Cardiac septum (tissue), 1 donor: ENCODE measurements at regions not wholly inside any gene's neighbourhood (a gene's known extent, or its start where the extent isn't known, plus 50 kb on each side); places are given as distances from the start of the nearest gene placed in this dataset.

Source experiments
- DNase-seq: peaks from one replicate; pipeline ENCODE4 v3.0.0-alpha.2; 2020; ENCODE audit warnings: low spot score
- intact Hi-C: fragments of 100-400 bp; cut with DNase I; formaldehyde crosslinking; loops from one replicate; pipeline ENCODE4 v1.14.0; 2022
- donor health status: DM: no; HTN: no; CAD: no.

- intact Hi-C loops = no loop called here
- no peak for DNase-seq
Measured at GRCh38 chr4:19329077-19329476, 922.6 kb upstream of the SLIT2 start.

GRCh38 chr4:19327364-19327763 is 924.3 kb upstream of the SLIT2 start:
- intact Hi-C loops = no loop called here
- no peak for DNase-seq

- intact Hi-C loops = no loop called here
- DNase-seq = no peak
Measured at GRCh38 chr4:19324184-19324583, 927.5 kb upstream of the SLIT2 start.

- DNase-seq = no peak
- intact Hi-C loops = no loop called here
Measured at GRCh38 chr4:19319607-19320006, 932.1 kb upstream of the SLIT2 start.

GRCh38 chr4:19317377-19317776 is 934.3 kb upstream of the SLIT2 start:
- intact Hi-C loops = no loop called here
- no peak for DNase-seq

GRCh38 chr4:19314116-19314515 is 937.6 kb upstream of the SLIT2 start:
- no peak for DNase-seq
- intact Hi-C loops = no loop called here

GRCh38 chr4:19309378-19309777 is 942.3 kb upstream of the SLIT2 start:
- intact Hi-C loops = no loop called here
- DNase-seq = no peak

- intact Hi-C loops = no loop called here
- DNase-seq = no peak
Measured at GRCh38 chr4:19304028-19304427, 947.7 kb upstream of the SLIT2 start.

- no peak for DNase-seq
- intact Hi-C loops = no loop called here
Measured at GRCh38 chr4:19301527-19301926, 950.2 kb upstream of the SLIT2 start.

GRCh38 chr4:19300213-19300612 is 951.5 kb upstream of the SLIT2 start:
- no peak for DNase-seq
- intact Hi-C loops = no loop called here

GRCh38 chr4:19298998-19299397 is 952.7 kb upstream of the SLIT2 start:
- no peak for DNase-seq
- intact Hi-C loops = no loop called here

GRCh38 chr4:19293781-19294180 is 957.9 kb upstream of the SLIT2 start:
- DNase-seq = no peak
- intact Hi-C loops = no loop called here

GRCh38 chr4:19293080-19293479 is 958.6 kb upstream of the SLIT2 start:
- intact Hi-C loops = no loop called here
- DNase-seq = no peak

- intact Hi-C loops = no loop called here
- DNase-seq = no peak
Measured at GRCh38 chr4:19286924-19287323, 964.8 kb upstream of the SLIT2 start.

GRCh38 chr4:19285146-19285545 is 966.6 kb upstream of the SLIT2 start:
- no peak for DNase-seq
- intact Hi-C loops = no loop called here

GRCh38 chr4:19278665-19279064 is 973.0 kb upstream of the SLIT2 start:
- DNase-seq = no peak
- intact Hi-C loops = no loop called here

- intact Hi-C loops = no loop called here
- DNase-seq = no peak
Measured at GRCh38 chr4:19266566-19266965, 985.1 kb upstream of the SLIT2 start.

GRCh38 chr4:19262467-19262866 is 989.2 kb upstream of the SLIT2 start:
- intact Hi-C loops = no loop called here
- no peak for DNase-seq

- intact Hi-C loops = no loop called here
Measured at GRCh38 chr4:19260346-19260745, 991.4 kb upstream of the SLIT2 start.

GRCh38 chr4:19259920-19260319 is 991.8 kb upstream of the SLIT2 start:
- intact Hi-C loops = no loop called here
- DNase-seq = no peak

More at GRCh38 chr4:19260346-19260745, 991.4 kb upstream of the SLIT2 start:
- no peak for DNase-seq

GRCh38 chr4:19256823-19257222 is 994.9 kb upstream of the SLIT2 start:
- intact Hi-C loops = no loop called here

GRCh38 chr4:19254486-19254885 is 997.2 kb upstream of the SLIT2 start:
- DNase-seq = no peak
- intact Hi-C loops = no loop called here

More at GRCh38 chr4:19256823-19257222, 994.9 kb upstream of the SLIT2 start:
- no peak for DNase-seq

- DNase-seq = no peak
- intact Hi-C loops = no loop called here
Measured at GRCh38 chr4:19248023-19248422, 1003.7 kb upstream of the SLIT2 start.
